SK-N-SH (cell line): ENCODE measurements at regions not wholly inside any gene's neighbourhood (a gene's known extent, or its start where the extent isn't known, plus 50 kb on each side); places are given as distances from the start of the nearest gene placed in this dataset.

Source experiments
- CTCF ChIA-PET: fragments of 300-600, 350-600 bp; formaldehyde crosslinking; extraction: SDS; loops from one replicate; lab custom pipeline; 2021; lab: Yijun Ruan, JAX
- POLR2A ChIA-PET: fragments of 350-600 bp; sonication (Branson Sonifier 250); formaldehyde crosslinking; extraction: SDS; loops from one replicate; lab custom pipeline; 2020; ENCODE audit warnings: antibody characterized with exemption, inconsistent platforms; lab: Yijun Ruan, JAX
- DNase-seq: peaks from one replicate; pipeline ENCODE4 v3.0.0; 2012
- H2AFZ ChIP-seq: fragments of 200-600 bp; sonication (generic); 2 replicates; pipeline ENCODE4 v1.8.1; 2016; ENCODE audit warnings: antibody characterized with exemption, mild to moderate bottlenecking, low read depth
- H3F3A ChIP-seq: fragments of 200-600 bp; sonication (generic); replicated peaks from 2 replicates; pipeline ENCODE3; 2016; ENCODE audit warnings: antibody characterized with exemption, mild to moderate bottlenecking; ENCODE audit not compliant: insufficient read depth
- H3K27ac ChIP-seq, 2 experiments: fragments of 200-500 bp in 1 of 2; fragments of 200-600 bp in 1 of 2; sonication (Bioruptor generic) in 1 of 2; sonication (generic), shearing (Covaris generic) in 1 of 2; 2 replicates each; pipeline versions ENCODE4 v1.5.1 to v1.6.1; 2014 to 2016; ENCODE audit warnings: low read depth in 2 of 2, inconsistent platforms in 1 of 2, low read length in 1 of 2, mild to moderate bottlenecking in 1 of 2, mixed read lengths in 1 of 2
- H3K27me3 ChIP-seq: fragments of 200-600 bp; sonication (generic), shearing (Covaris generic); 2 replicates; pipeline ENCODE4 v1.6.1; 2016; ENCODE audit warnings: mixed run types; ENCODE audit not compliant: insufficient read depth
- H3K36me3 ChIP-seq, 2 experiments: fragments of 200-500 bp in 1 of 2; fragments of 200-600 bp in 1 of 2; sonication (Bioruptor generic) in 1 of 2; sonication (generic) in 1 of 2; replicated peaks in 1 of 2; 2 replicates each; pipeline versions ENCODE3 to v1.5.1; 2014 to 2016; ENCODE audit warnings: low read length in 1 of 2, mild to moderate bottlenecking in 1 of 2; ENCODE audit not compliant: insufficient read depth in 2 of 2, control insufficient read depth in 1 of 2
- H3K4me1 ChIP-seq, 2 experiments: fragments of 200-500 bp in 1 of 2; fragments of 200-600 bp in 1 of 2; sonication (Bioruptor generic) in 1 of 2; sonication (generic), shearing (Covaris generic) in 1 of 2; 2 replicates each; pipeline versions ENCODE4 v1.5.1 to v1.6.1; 2014 to 2016; ENCODE audit warnings: low read depth in 1 of 2, low read length in 1 of 2, mixed run types in 1 of 2; ENCODE audit not compliant: insufficient read depth in 2 of 2, control insufficient read depth in 1 of 2
- H3K4me2 ChIP-seq: fragments of 200-600 bp; sonication (generic), shearing (Covaris generic); 2 replicates; pipeline ENCODE4 v1.6.1; 2017; ENCODE audit warnings: mixed run types
- H3K4me3 ChIP-seq, 2 experiments: fragments of 200-500 bp in 1 of 2; fragments of 200-600 bp in 1 of 2; sonication (Bioruptor generic) in 1 of 2; sonication (generic), shearing (Covaris generic) in 1 of 2; 2 replicates each; pipeline versions ENCODE4 v1.5.1 to v1.8.1; 2014 to 2016; ENCODE audit warnings: low read depth in 2 of 2, inconsistent platforms in 1 of 2, low read length in 1 of 2, mild to moderate bottlenecking in 1 of 2, mixed read lengths in 1 of 2, moderate library complexity in 1 of 2
- H3K79me2 ChIP-seq: fragments of 200-600 bp; sonication (generic); 2 replicates; pipeline ENCODE4 v1.8.1; 2017; ENCODE audit warnings: mild to moderate bottlenecking; ENCODE audit not compliant: insufficient read depth
- H3K9ac ChIP-seq: fragments of 200-600 bp; sonication (generic); 2 replicates; pipeline ENCODE4 v1.6.1; 2017; ENCODE audit warnings: mixed run types
- H3K9me2 ChIP-seq: fragments of 200-600 bp; sonication (generic); 2 replicates; pipeline ENCODE4 v1.6.1; 2017; ENCODE audit warnings: mixed run types
- H3K9me3 ChIP-seq: fragments of 200-600 bp; sonication (generic); 2 replicates; pipeline ENCODE4 v1.6.1; 2017; ENCODE audit warnings: mixed run types, mild to moderate bottlenecking, moderate library complexity
- H4K20me1 ChIP-seq: fragments of 200-600 bp; sonication (generic); 2 replicates; pipeline ENCODE4 v1.6.1; 2017; ENCODE audit warnings: mild to moderate bottlenecking, mixed run types; ENCODE audit not compliant: insufficient read depth
- ELF1 ChIP-seq: IDR thresholded peaks from 2 replicates; pipeline ENCODE4 v1.4.0; 2012
- EZH2phosphoT487 ChIP-seq: fragments of 200-600 bp; sonication (generic); IDR thresholded peaks from 2 replicates; pipeline ENCODE4 v1.6.1; 2017; ENCODE audit warnings: low read depth, mixed run types, mild to moderate bottlenecking, antibody characterized with exemption, moderate library complexity, borderline replicate concordance
- FOXM1 ChIP-seq: IDR thresholded peaks from 2 replicates; pipeline ENCODE4 v1.4.0; 2012; ENCODE audit warnings: low read depth, mild to moderate bottlenecking
- GABPA ChIP-seq: IDR thresholded peaks from 2 replicates; pipeline ENCODE4 v1.4.0; 2012; ENCODE audit warnings: low read depth, mild to moderate bottlenecking
- MEF2A ChIP-seq: IDR thresholded peaks from 2 replicates; pipeline ENCODE4 v1.4.0; 2012; ENCODE audit warnings: low read depth, borderline replicate concordance
- MXI1 ChIP-seq: IDR thresholded peaks from 2 replicates; pipeline ENCODE4 v1.6.1; 2012; ENCODE audit warnings: mild to moderate bottlenecking, low read depth, low read length, improper control_type of control experiment
- NRF1 ChIP-seq: IDR thresholded peaks from 2 replicates; pipeline ENCODE4 v1.6.1; 2012; ENCODE audit warnings: low read depth, mild to moderate bottlenecking, low read length
- RAD21 ChIP-seq: IDR thresholded peaks from 2 replicates; pipeline ENCODE4 v1.6.1; 2012; ENCODE audit warnings: mild to moderate bottlenecking, low read length
- RFX5 ChIP-seq: IDR thresholded peaks from 2 replicates; pipeline ENCODE4 v1.6.1; 2012; ENCODE audit warnings: mild to moderate bottlenecking, improper control_type of control experiment, low read length
- RXRA ChIP-seq: IDR thresholded peaks from 2 replicates; pipeline ENCODE4 v1.4.0; 2012; ENCODE audit warnings: low read depth, mild to moderate bottlenecking, borderline replicate concordance
- SIN3A ChIP-seq: IDR thresholded peaks from 2 replicates; pipeline ENCODE4 v1.6.1; 2012; ENCODE audit warnings: low read depth, mild to moderate bottlenecking, low read length, moderate library complexity, borderline replicate concordance
- SMC3 ChIP-seq: IDR thresholded peaks from 2 replicates; pipeline ENCODE4 v1.6.1; 2012; ENCODE audit warnings: low read depth, low read length, improper control_type of control experiment
- YY1 ChIP-seq: IDR thresholded peaks from 2 replicates; pipeline ENCODE4 v1.4.0; 2012; ENCODE audit warnings: low read depth, mild to moderate bottlenecking
- WGBS: methylation state at CpG from one replicate; pipeline ENCODE4 v1.1.6; 2017; ENCODE audit warnings: low lambda C conversion rate; 5-methylcytosine and 5-hydroxymethylcytosine counted together
- TF ChIP-seq, protein P1 (sequence below): IDR thresholded peaks from 2 replicates; pipeline ENCODE4 v1.4.0; 2012; ENCODE audit warnings: low read depth
- TF ChIP-seq, protein P2 (sequence below): fragments of 200-600 bp; sonication (generic); IDR thresholded peaks from 2 replicates; pipeline ENCODE4 v1.6.1; 2017; ENCODE audit warnings: antibody characterized with exemption, mild to moderate bottlenecking, moderate library complexity
- TF ChIP-seq, protein P3 (sequence below): IDR thresholded peaks from 2 replicates; pipeline ENCODE4 v1.6.1; 2012; ENCODE audit warnings: mild to moderate bottlenecking, low read depth, low read length, moderate library complexity
- TF ChIP-seq, protein P4 (sequence below): fragments of 150-350 bp; IDR thresholded peaks from 2 replicates; pipeline ENCODE4 v1.6.1; 2016; ENCODE audit warnings: mild to moderate bottlenecking, low read depth, low read length
- TF ChIP-seq, protein P5 (sequence below): IDR thresholded peaks from 2 replicates; pipeline ENCODE4 v1.4.0; 2012; ENCODE audit warnings: low read depth, borderline replicate concordance
- TF ChIP-seq, protein P6 (sequence below): IDR thresholded peaks from 2 replicates; pipeline ENCODE4; 2012

DNA sequence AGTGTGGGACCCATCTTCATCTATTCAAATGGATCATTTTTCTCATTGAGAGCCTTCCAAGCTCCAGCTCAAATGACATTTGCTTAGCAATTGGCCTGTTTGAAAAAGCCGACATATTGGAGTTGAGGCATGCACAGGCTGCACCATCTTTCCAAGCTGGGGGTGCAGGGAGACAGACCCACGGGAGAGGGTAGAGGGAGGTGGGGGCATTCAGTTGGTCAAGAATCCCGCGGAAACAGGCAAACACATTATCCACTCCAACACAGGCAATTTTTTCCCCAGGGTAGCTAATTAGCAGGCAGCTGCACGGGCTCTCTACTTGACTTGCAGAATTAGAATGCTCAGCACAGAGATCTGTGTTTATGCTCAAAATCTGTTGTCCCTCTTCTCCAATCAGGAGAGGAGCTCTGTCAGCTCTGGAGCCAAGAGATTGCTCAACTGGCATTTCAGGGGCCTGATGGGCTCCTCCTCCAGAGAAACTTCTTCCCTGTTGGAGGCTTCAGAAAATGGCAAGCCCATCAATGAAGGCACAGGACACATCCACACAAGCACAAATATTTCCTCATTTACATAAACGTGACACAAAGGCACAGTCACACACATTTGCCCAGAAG is 267.8 kb downstream of the FOXD2 start (continued):
- TF ChIP-seq YY1 (no peak), RXRA (no peak), FOXM1 (no peak), SIN3A (no peak), GABPA (no peak), MEF2A (no peak), RAD21 (no peak)
- TF ChIP-seq, protein P1, sequence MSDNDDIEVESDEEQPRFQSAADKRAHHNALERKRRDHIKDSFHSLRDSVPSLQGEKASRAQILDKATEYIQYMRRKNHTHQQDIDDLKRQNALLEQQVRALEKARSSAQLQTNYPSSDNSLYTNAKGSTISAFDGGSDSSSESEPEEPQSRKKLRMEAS: no peak
- TF ChIP-seq, all 33 proteins: peak for 0

DNA sequence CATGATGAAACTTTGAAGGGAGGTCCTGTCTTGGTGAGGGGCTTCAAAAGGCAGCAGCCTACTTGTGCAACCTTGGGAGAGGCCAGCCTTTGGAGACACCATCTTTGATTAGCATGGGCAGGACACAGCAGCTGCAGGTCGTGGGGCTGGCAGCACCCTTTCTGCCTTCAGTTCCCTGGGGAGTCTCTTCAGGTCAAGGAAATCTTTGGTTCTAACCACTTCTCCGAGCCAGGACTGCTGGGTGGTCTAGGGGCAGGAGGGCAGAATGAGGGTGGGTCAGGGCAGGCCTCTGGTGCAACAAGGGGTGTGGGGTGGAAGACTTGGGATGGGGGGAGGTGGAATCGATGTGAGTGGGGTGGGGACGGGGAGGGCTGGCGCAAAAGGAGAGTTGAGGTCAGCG is 269.7 kb downstream of the FOXD2 start:
- Histone ChIP-seq H3F3A (no peaks in the 10 kb centered on the region), H3K9ac (no peak overlapping the region), H4K20me1 (no peaks in the 10 kb centered on the region), H3K4me2 (no peak overlapping the region), H3K4me1 (peaks cover 0 to 23% of the 10 kb centered on the region in 2 experiments; a peak in 1 of 4 replicates), H3K36me3 (no peaks in the 10 kb centered on the region), H3K4me3 (no peak overlapping the region), H3K79me2 (no peaks in the 10 kb centered on the region), H3K9me3 (no peaks in the 10 kb centered on the region), H3K27me3 (peaks cover 60% of the 10 kb centered on the region), H3K27ac (no peak overlapping the region), H2AFZ (no peak overlapping the region), H3K9me2 (no peaks in the 10 kb centered on the region)
- TF ChIP-seq MEF2A (no peak), ELF1 (no peak), SIN3A (no peak), RAD21 (no peak), SMC3 (no peak), RFX5 (no peak), NRF1 (no peak), RXRA (no peak), EZH2phosphoT487 (no peak), MXI1 (no peak)
- TF ChIP-seq, protein P2, sequence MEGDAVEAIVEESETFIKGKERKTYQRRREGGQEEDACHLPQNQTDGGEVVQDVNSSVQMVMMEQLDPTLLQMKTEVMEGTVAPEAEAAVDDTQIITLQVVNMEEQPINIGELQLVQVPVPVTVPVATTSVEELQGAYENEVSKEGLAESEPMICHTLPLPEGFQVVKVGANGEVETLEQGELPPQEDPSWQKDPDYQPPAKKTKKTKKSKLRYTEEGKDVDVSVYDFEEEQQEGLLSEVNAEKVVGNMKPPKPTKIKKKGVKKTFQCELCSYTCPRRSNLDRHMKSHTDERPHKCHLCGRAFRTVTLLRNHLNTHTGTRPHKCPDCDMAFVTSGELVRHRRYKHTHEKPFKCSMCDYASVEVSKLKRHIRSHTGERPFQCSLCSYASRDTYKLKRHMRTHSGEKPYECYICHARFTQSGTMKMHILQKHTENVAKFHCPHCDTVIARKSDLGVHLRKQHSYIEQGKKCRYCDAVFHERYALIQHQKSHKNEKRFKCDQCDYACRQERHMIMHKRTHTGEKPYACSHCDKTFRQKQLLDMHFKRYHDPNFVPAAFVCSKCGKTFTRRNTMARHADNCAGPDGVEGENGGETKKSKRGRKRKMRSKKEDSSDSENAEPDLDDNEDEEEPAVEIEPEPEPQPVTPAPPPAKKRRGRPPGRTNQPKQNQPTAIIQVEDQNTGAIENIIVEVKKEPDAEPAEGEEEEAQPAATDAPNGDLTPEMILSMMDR: no peak
- TF ChIP-seq, protein P3, sequence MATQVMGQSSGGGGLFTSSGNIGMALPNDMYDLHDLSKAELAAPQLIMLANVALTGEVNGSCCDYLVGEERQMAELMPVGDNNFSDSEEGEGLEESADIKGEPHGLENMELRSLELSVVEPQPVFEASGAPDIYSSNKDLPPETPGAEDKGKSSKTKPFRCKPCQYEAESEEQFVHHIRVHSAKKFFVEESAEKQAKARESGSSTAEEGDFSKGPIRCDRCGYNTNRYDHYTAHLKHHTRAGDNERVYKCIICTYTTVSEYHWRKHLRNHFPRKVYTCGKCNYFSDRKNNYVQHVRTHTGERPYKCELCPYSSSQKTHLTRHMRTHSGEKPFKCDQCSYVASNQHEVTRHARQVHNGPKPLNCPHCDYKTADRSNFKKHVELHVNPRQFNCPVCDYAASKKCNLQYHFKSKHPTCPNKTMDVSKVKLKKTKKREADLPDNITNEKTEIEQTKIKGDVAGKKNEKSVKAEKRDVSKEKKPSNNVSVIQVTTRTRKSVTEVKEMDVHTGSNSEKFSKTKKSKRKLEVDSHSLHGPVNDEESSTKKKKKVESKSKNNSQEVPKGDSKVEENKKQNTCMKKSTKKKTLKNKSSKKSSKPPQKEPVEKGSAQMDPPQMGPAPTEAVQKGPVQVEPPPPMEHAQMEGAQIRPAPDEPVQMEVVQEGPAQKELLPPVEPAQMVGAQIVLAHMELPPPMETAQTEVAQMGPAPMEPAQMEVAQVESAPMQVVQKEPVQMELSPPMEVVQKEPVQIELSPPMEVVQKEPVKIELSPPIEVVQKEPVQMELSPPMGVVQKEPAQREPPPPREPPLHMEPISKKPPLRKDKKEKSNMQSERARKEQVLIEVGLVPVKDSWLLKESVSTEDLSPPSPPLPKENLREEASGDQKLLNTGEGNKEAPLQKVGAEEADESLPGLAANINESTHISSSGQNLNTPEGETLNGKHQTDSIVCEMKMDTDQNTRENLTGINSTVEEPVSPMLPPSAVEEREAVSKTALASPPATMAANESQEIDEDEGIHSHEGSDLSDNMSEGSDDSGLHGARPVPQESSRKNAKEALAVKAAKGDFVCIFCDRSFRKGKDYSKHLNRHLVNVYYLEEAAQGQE: no peak
- TF ChIP-seq, protein P4, sequence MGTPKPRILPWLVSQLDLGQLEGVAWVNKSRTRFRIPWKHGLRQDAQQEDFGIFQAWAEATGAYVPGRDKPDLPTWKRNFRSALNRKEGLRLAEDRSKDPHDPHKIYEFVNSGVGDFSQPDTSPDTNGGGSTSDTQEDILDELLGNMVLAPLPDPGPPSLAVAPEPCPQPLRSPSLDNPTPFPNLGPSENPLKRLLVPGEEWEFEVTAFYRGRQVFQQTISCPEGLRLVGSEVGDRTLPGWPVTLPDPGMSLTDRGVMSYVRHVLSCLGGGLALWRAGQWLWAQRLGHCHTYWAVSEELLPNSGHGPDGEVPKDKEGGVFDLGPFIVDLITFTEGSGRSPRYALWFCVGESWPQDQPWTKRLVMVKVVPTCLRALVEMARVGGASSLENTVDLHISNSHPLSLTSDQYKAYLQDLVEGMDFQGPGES: no peak
- TF ChIP-seq, protein P5, sequence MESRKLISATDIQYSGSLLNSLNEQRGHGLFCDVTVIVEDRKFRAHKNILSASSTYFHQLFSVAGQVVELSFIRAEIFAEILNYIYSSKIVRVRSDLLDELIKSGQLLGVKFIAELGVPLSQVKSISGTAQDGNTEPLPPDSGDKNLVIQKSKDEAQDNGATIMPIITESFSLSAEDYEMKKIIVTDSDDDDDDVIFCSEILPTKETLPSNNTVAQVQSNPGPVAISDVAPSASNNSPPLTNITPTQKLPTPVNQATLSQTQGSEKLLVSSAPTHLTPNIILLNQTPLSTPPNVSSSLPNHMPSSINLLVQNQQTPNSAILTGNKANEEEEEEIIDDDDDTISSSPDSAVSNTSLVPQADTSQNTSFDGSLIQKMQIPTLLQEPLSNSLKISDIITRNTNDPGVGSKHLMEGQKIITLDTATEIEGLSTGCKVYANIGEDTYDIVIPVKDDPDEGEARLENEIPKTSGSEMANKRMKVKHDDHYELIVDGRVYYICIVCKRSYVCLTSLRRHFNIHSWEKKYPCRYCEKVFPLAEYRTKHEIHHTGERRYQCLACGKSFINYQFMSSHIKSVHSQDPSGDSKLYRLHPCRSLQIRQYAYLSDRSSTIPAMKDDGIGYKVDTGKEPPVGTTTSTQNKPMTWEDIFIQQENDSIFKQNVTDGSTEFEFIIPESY: no peak
- TF ChIP-seq, protein P6, sequence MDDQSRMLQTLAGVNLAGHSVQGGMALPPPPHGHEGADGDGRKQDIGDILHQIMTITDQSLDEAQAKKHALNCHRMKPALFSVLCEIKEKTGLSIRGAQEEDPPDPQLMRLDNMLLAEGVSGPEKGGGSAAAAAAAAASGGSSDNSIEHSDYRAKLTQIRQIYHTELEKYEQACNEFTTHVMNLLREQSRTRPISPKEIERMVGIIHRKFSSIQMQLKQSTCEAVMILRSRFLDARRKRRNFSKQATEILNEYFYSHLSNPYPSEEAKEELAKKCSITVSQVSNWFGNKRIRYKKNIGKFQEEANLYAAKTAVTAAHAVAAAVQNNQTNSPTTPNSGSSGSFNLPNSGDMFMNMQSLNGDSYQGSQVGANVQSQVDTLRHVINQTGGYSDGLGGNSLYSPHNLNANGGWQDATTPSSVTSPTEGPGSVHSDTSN: no peak
- CTCF ChIA-PET: interaction anchor here (0.7 to 37.6 kb wide), 6 partner anchors 9 to 367 kb away, joined by 3 to 1422 read pairs (median 36); partner anchors contain the start of genes FOXD2 and FOXE3
- DNase-seq: no peak
- 63% methylated on average over 6 of the region's 6 CpGs for WGBS
- POLR2A ChIA-PET: no interaction called here
